ENCODE measurements at regions not wholly inside any gene's neighbourhood (a gene's known extent, or its start where the extent isn't known, plus 50 kb on each side); places are given as distances from the start of the nearest gene placed in this dataset.

DNA sequence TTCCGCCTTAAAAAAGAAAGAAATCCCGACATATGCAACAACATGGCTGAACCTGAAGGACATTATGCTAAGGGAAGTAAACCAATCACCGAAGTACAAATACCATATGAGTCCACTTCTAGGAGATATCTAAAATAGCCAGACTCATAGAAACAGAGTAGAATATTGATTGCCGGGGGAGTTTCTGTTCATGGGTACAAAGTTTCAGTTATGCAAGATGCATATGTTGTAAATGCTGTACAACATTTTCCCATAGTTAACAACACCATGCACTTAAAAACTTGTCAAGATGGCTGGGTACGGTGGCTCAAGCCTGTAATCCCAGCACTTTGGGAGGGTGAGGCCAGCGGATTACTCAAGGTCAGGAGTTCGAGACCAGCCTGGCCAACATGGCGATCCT lies 251.5 kb upstream of the EEF2KMT start:
- TF ChIP-seq, protein P1, sequence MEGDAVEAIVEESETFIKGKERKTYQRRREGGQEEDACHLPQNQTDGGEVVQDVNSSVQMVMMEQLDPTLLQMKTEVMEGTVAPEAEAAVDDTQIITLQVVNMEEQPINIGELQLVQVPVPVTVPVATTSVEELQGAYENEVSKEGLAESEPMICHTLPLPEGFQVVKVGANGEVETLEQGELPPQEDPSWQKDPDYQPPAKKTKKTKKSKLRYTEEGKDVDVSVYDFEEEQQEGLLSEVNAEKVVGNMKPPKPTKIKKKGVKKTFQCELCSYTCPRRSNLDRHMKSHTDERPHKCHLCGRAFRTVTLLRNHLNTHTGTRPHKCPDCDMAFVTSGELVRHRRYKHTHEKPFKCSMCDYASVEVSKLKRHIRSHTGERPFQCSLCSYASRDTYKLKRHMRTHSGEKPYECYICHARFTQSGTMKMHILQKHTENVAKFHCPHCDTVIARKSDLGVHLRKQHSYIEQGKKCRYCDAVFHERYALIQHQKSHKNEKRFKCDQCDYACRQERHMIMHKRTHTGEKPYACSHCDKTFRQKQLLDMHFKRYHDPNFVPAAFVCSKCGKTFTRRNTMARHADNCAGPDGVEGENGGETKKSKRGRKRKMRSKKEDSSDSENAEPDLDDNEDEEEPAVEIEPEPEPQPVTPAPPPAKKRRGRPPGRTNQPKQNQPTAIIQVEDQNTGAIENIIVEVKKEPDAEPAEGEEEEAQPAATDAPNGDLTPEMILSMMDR (IDR thresholded peaks at IDR 0.05), result no peak
- TF ChIP-seq POLR2A (IDR thresholded peaks at IDR 0.05), result no peak

All from uterus (tissue), 2 donors.